ENCODE measurements at regions not wholly inside any gene's neighbourhood (a gene's known extent, or its start where the extent isn't known, plus 50 kb on each side); places are given as distances from the start of the nearest gene placed in this dataset.

- no peak for TF ChIP-seq CTCF (IDR thresholded peaks at IDR 0.05; ENCODE audit: low read depth, low read length, poor library complexity, severe bottlenecking)
- TF ChIP-seq EZH2phosphoT487 (IDR thresholded peaks at IDR 0.05; ENCODE audit: borderline replicate concordance, low read length): no peak
These were observed 136.7 kb upstream of the HS3ST2 start for GRCh38 chr16:22677024-22677830.
